ENCODE measurements at regions not wholly inside any gene's neighbourhood (a gene's known extent, or its start where the extent isn't known, plus 50 kb on each side); places are given as distances from the start of the nearest gene placed in this dataset.

GRCh38 chr9:99472916-99473245, 250.8 kb downstream of the SEC61B start:
- Histone ChIP-seq H4K20me1 (ENCODE audit: insufficient read depth, low read length, poor library complexity, severe bottlenecking) (no peaks in the 10 kb centered on the region), H3K4me2 (ENCODE audit: low read depth, low read length, poor library complexity, severe bottlenecking) (no peak overlapping the region), H3K9ac (ENCODE audit: low read depth, low read length, poor library complexity, severe bottlenecking) (no peak overlapping the region), H3K36me3 (ENCODE audit: insufficient read depth, low read length) (no peaks in the 10 kb centered on the region), H3K9me3 (ENCODE audit: insufficient read depth, low read depth, low read length) (no peaks in the 10 kb centered on the region), H3K79me2 (ENCODE audit: insufficient read depth, low read length) (no peaks in the 10 kb centered on the region), H2AFZ (ENCODE audit: low read length) (no peak overlapping the region), H3K4me3 (ENCODE audit: low read length, poor library complexity, severe bottlenecking) (no peak overlapping the region), H3K27me3 (ENCODE audit: insufficient read depth, low read length, poor library complexity, severe bottlenecking) (no peaks in the 10 kb centered on the region), H3K4me1 (ENCODE audit: insufficient read depth, low read length, poor library complexity, severe bottlenecking) (no peaks in the 10 kb centered on the region), H3F3A (ENCODE audit: low read depth) (no peaks in the 10 kb centered on the region), H3K9me2 (replicated peaks; ENCODE audit: low read depth, low read length) (no peaks in the 10 kb centered on the region)
- no peak for TF ChIP-seq EZH2phosphoT487 (IDR thresholded peaks at IDR 0.05; ENCODE audit: borderline replicate concordance)
- no peak for TF ChIP-seq CTCF (conservative IDR thresholded peaks at IDR 0.05; ENCODE audit: low read length)

GRCh38 chr9:99474186-99474585, 252.1 kb downstream of the SEC61B start:
- Histone ChIP-seq H3K4me1 (ENCODE audit: insufficient read depth, low read length, poor library complexity, severe bottlenecking) (no peaks in the 10 kb centered on the region), H3K4me3 (ENCODE audit: low read length, poor library complexity, severe bottlenecking) (no peak overlapping the region), H3F3A (ENCODE audit: low read depth) (no peaks in the 10 kb centered on the region), H3K9me2 (replicated peaks; ENCODE audit: low read depth, low read length) (no peaks in the 10 kb centered on the region), H4K20me1 (ENCODE audit: insufficient read depth, low read length, poor library complexity, severe bottlenecking) (no peaks in the 10 kb centered on the region), H3K27me3 (ENCODE audit: insufficient read depth, low read length, poor library complexity, severe bottlenecking) (no peaks in the 10 kb centered on the region), H3K36me3 (ENCODE audit: insufficient read depth, low read length) (no peaks in the 10 kb centered on the region), H3K9ac (ENCODE audit: low read depth, low read length, poor library complexity, severe bottlenecking) (no peak overlapping the region), H3K79me2 (ENCODE audit: insufficient read depth, low read length) (no peaks in the 10 kb centered on the region), H3K4me2 (ENCODE audit: low read depth, low read length, poor library complexity, severe bottlenecking) (no peak overlapping the region), H3K9me3 (ENCODE audit: insufficient read depth, low read depth, low read length) (no peaks in the 10 kb centered on the region), H2AFZ (ENCODE audit: low read length) (no peak overlapping the region)
- no peak for TF ChIP-seq CTCF (conservative IDR thresholded peaks at IDR 0.05; ENCODE audit: low read length)
- no peak for TF ChIP-seq EZH2phosphoT487 (IDR thresholded peaks at IDR 0.05; ENCODE audit: borderline replicate concordance)

- no peak overlapping the region for H3K9ac ChIP-seq (ENCODE audit: low read depth, low read length, poor library complexity, severe bottlenecking)
- no peak overlapping the region for H3K4me2 ChIP-seq (ENCODE audit: low read depth, low read length, poor library complexity, severe bottlenecking)
- no peaks in the 10 kb centered on the region for H3F3A ChIP-seq (ENCODE audit: low read depth)
- no peaks in the 10 kb centered on the region for H3K4me1 ChIP-seq (ENCODE audit: insufficient read depth, low read length, poor library complexity, severe bottlenecking)
- no peaks in the 10 kb centered on the region for H4K20me1 ChIP-seq (ENCODE audit: insufficient read depth, low read length, poor library complexity, severe bottlenecking)
- H3K79me2 ChIP-seq (ENCODE audit: insufficient read depth, low read length), result no peaks in the 10 kb centered on the region
- no peaks in the 10 kb centered on the region for H3K9me3 ChIP-seq (ENCODE audit: insufficient read depth, low read depth, low read length)
- no peaks in the 10 kb centered on the region for H3K27me3 ChIP-seq (ENCODE audit: insufficient read depth, low read length, poor library complexity, severe bottlenecking)
- no peaks in the 10 kb centered on the region for H3K36me3 ChIP-seq (ENCODE audit: insufficient read depth, low read length)
- no peak for TF ChIP-seq CTCF (conservative IDR thresholded peaks at IDR 0.05; ENCODE audit: low read length)
- TF ChIP-seq EZH2phosphoT487 (IDR thresholded peaks at IDR 0.05; ENCODE audit: borderline replicate concordance), result no peak
- no peak overlapping the region for H2AFZ ChIP-seq (ENCODE audit: low read length)
- no peak overlapping the region for H3K4me3 ChIP-seq (ENCODE audit: low read length, poor library complexity, severe bottlenecking)
- H3K9me2 ChIP-seq (replicated peaks; ENCODE audit: low read depth, low read length), result no peaks in the 10 kb centered on the region
These were observed 253.5 kb downstream of the SEC61B start for GRCh38 chr9:99475401-99476065.
